Activated T-helper 17 cell treated with anti-CD3 and anti-CD28 coated beads, Interleukin-2, amount 50 U/mL, for 72 hours (primary cell): ENCODE measurements at regions not wholly inside any gene's neighbourhood (a gene's known extent, or its start where the extent isn't known, plus 50 kb on each side); places are given as distances from the start of the nearest gene placed in this dataset.
"Not testable (repeated sequence)": the region's sequence is repeated elsewhere in the genome, so short reads cannot be mapped to it uniquely, and the experiment has no call there.

ENCODE experiments used
- ATAC-seq: fragments of 150-1000 bp; cut with Tn5 transposase; replicated peaks from 2 replicates; pipeline ENCODE4 v1.10.0; 2021; ENCODE audit warnings: mild to moderate bottlenecking, moderate library complexity
- H3K27ac Mint-ChIP-seq: one replicate; pipeline ENCODE4 v1.8.0; 2022; ENCODE audit warnings: mixed read lengths
- H3K27me3 Mint-ChIP-seq: one replicate; pipeline ENCODE4 v1.8.0; 2022; ENCODE audit warnings: mixed read lengths
- H3K36me3 Mint-ChIP-seq: one replicate; pipeline ENCODE4 v1.8.0; 2022; ENCODE audit warnings: low read depth, mild to moderate bottlenecking, mixed read lengths
- H3K4me1 Mint-ChIP-seq: one replicate; pipeline ENCODE4 v1.8.0; 2022; ENCODE audit warnings: mixed read lengths
- H3K4me3 Mint-ChIP-seq: one replicate; pipeline ENCODE4 v1.8.0; 2022; ENCODE audit warnings: mild to moderate bottlenecking, mixed read lengths
- H3K9me3 Mint-ChIP-seq: one replicate; pipeline ENCODE4 v1.8.0; 2022; ENCODE audit warnings: mixed read lengths

- peaks cover 6% of the 10 kb centered on the region for H3K9me3 Mint-ChIP-seq
- H3K4me3 Mint-ChIP-seq = no peak overlapping the region
- H3K27me3 Mint-ChIP-seq = no peaks in the 10 kb centered on the region
- ATAC-seq = no peak
- no peak overlapping the region for H3K27ac Mint-ChIP-seq
- no peaks in the 10 kb centered on the region for H3K4me1 Mint-ChIP-seq
- H3K36me3 Mint-ChIP-seq = no peaks in the 10 kb centered on the region
Observed at GRCh38 chr2:5588601-5589000, 103.6 kb upstream of the SOX11 start.

- Mint-ChIP-seq H3K9me3 (peaks cover 6% of the 10 kb centered on the region), H3K4me1 (no peaks in the 10 kb centered on the region), H3K36me3 (no peaks in the 10 kb centered on the region), H3K27me3 (no peaks in the 10 kb centered on the region), H3K4me3 (no peak overlapping the region), H3K27ac (no peak overlapping the region)
- no peak for ATAC-seq
Observed at GRCh38 chr2:5589183-5589582, 103.0 kb upstream of the SOX11 start.

- peaks cover 3% of the 10 kb centered on the region for H3K9me3 Mint-ChIP-seq
- H3K4me3 Mint-ChIP-seq = no peak overlapping the region
- H3K27ac Mint-ChIP-seq = no peak overlapping the region
- ATAC-seq = no peak
- no peaks in the 10 kb centered on the region for H3K27me3 Mint-ChIP-seq
- H3K36me3 Mint-ChIP-seq = no peaks in the 10 kb centered on the region
- H3K4me1 Mint-ChIP-seq = no peaks in the 10 kb centered on the region
Observed at GRCh38 chr2:5590886-5591285, 101.3 kb upstream of the SOX11 start.

GRCh38 chr2:5592916-5593315 is 99.3 kb upstream of the SOX11 start:
- no peak for ATAC-seq
- H3K4me3 Mint-ChIP-seq = no peak overlapping the region
- no peaks in the 10 kb centered on the region for H3K4me1 Mint-ChIP-seq
- H3K36me3 Mint-ChIP-seq = no peaks in the 10 kb centered on the region
- H3K27ac Mint-ChIP-seq = no peak overlapping the region
- peaks cover 3% of the 10 kb centered on the region for H3K9me3 Mint-ChIP-seq
- H3K27me3 Mint-ChIP-seq = no peaks in the 10 kb centered on the region

GRCh38 chr2:5594249-5594695 is 97.9 kb upstream of the SOX11 start:
- Mint-ChIP-seq H3K27me3 (no peaks in the 10 kb centered on the region), H3K36me3 (no peaks in the 10 kb centered on the region), H3K9me3 (peaks cover 6% of the 10 kb centered on the region), H3K27ac (no peak overlapping the region), H3K4me1 (no peaks in the 10 kb centered on the region), H3K4me3 (no peak overlapping the region)
- no peak for ATAC-seq

GRCh38 chr2:5596868-5597267 is 95.3 kb upstream of the SOX11 start:
- Mint-ChIP-seq H3K27me3 (no peaks in the 10 kb centered on the region), H3K9me3 (peaks cover 3% of the 10 kb centered on the region), H3K36me3 (no peaks in the 10 kb centered on the region), H3K4me3 (no peak overlapping the region), H3K27ac (no peak overlapping the region), H3K4me1 (no peaks in the 10 kb centered on the region)
- ATAC-seq = no peak

GRCh38 chr2:5598156-5598555 is 94.0 kb upstream of the SOX11 start:
- no peak for ATAC-seq
- Mint-ChIP-seq H3K27ac (no peak overlapping the region), H3K27me3 (no peaks in the 10 kb centered on the region), H3K36me3 (no peaks in the 10 kb centered on the region), H3K4me3 (no peak overlapping the region), H3K4me1 (no peaks in the 10 kb centered on the region), H3K9me3 (peaks cover 11% of the 10 kb centered on the region)

- Mint-ChIP-seq H3K27ac (no peak overlapping the region), H3K27me3 (no peaks in the 10 kb centered on the region), H3K36me3 (no peaks in the 10 kb centered on the region), H3K9me3 (peaks cover 12% of the 10 kb centered on the region), H3K4me1 (no peaks in the 10 kb centered on the region), H3K4me3 (no peak overlapping the region)
- ATAC-seq = no peak
Observed at GRCh38 chr2:5609201-5609600, 83.0 kb upstream of the SOX11 start.

GRCh38 chr2:5612666-5613065 is 79.5 kb upstream of the SOX11 start:
- no peak for ATAC-seq
- Mint-ChIP-seq H3K27ac (no peak overlapping the region), H3K4me1 (no peaks in the 10 kb centered on the region), H3K9me3 (peaks cover 19% of the 10 kb centered on the region), H3K36me3 (no peaks in the 10 kb centered on the region), H3K27me3 (no peaks in the 10 kb centered on the region), H3K4me3 (no peak overlapping the region)

GRCh38 chr2:5616019-5616418 is 76.2 kb upstream of the SOX11 start:
- H3K27me3 Mint-ChIP-seq = no peaks in the 10 kb centered on the region
- H3K4me3 Mint-ChIP-seq = no peak overlapping the region
- no peak for ATAC-seq
- no peak overlapping the region for H3K27ac Mint-ChIP-seq
- peaks cover 19% of the 10 kb centered on the region for H3K9me3 Mint-ChIP-seq
- H3K4me1 Mint-ChIP-seq = no peaks in the 10 kb centered on the region
- H3K36me3 Mint-ChIP-seq = no peaks in the 10 kb centered on the region

GRCh38 chr2:5617358-5617757 is 74.8 kb upstream of the SOX11 start:
- Mint-ChIP-seq H3K27ac (no peak overlapping the region), H3K9me3 (peaks cover 15% of the 10 kb centered on the region), H3K4me3 (no peak overlapping the region), H3K36me3 (no peaks in the 10 kb centered on the region), H3K4me1 (no peaks in the 10 kb centered on the region), H3K27me3 (no peaks in the 10 kb centered on the region)
- ATAC-seq = no peak

- Mint-ChIP-seq H3K36me3 (no peaks in the 10 kb centered on the region), H3K4me3 (no peak overlapping the region), H3K4me1 (no peaks in the 10 kb centered on the region), H3K9me3 (peaks cover 15% of the 10 kb centered on the region), H3K27ac (no peak overlapping the region), H3K27me3 (no peaks in the 10 kb centered on the region)
- no peak for ATAC-seq
Observed at GRCh38 chr2:5617796-5618195, 74.4 kb upstream of the SOX11 start.

- H3K27me3 Mint-ChIP-seq = no peaks in the 10 kb centered on the region
- ATAC-seq = no peak
Observed at GRCh38 chr2:5618271-5618670, 73.9 kb upstream of the SOX11 start.

GRCh38 chr2:5625556-5626065 is 66.6 kb upstream of the SOX11 start:
- not testable (repeated sequence) for H3K4me1 Mint-ChIP-seq, H3K27me3 Mint-ChIP-seq, H3K9me3 Mint-ChIP-seq, ATAC-seq, H3K27ac Mint-ChIP-seq, H3K4me3 Mint-ChIP-seq, H3K36me3 Mint-ChIP-seq

More at GRCh38 chr2:5618271-5618670, 73.9 kb upstream of the SOX11 start:
- peaks cover 15% of the 10 kb centered on the region for H3K9me3 Mint-ChIP-seq
- no peaks in the 10 kb centered on the region for H3K4me1 Mint-ChIP-seq
- no peak overlapping the region for H3K27ac Mint-ChIP-seq
- no peak overlapping the region for H3K4me3 Mint-ChIP-seq
- no peaks in the 10 kb centered on the region for H3K36me3 Mint-ChIP-seq

- ATAC-seq, H3K36me3 Mint-ChIP-seq, H3K4me1 Mint-ChIP-seq, H3K9me3 Mint-ChIP-seq, H3K27ac Mint-ChIP-seq, H3K27me3 Mint-ChIP-seq, H3K4me3 Mint-ChIP-seq: not testable (repeated sequence)
Observed at GRCh38 chr2:5628484-5628883, 63.7 kb upstream of the SOX11 start.

- H3K4me3 Mint-ChIP-seq, H3K27me3 Mint-ChIP-seq, H3K9me3 Mint-ChIP-seq, H3K27ac Mint-ChIP-seq, H3K4me1 Mint-ChIP-seq, ATAC-seq, H3K36me3 Mint-ChIP-seq: not testable (repeated sequence)
Observed at GRCh38 chr2:5629510-5629909, 62.7 kb upstream of the SOX11 start.
